Activated CD4-positive, alpha-beta T cell treated with anti-CD3 and anti-CD28 coated beads for 36 hours (primary cell): ENCODE measurements at regions not wholly inside any gene's neighbourhood (a gene's known extent, or its start where the extent isn't known, plus 50 kb on each side); places are given as distances from the start of the nearest gene placed in this dataset.

Experiments
- ATAC-seq: fragments of 200-7000 bp; cut with Tn5 transposase; one replicate; pipeline ENCODE4 v1.10.0; 2021; ENCODE audit warnings: mild to moderate bottlenecking, moderate library complexity
- CTCF ChIA-PET: fragments of 350-600 bp; sonication (Branson Sonifier 250); formaldehyde crosslinking; loops from one replicate; lab custom pipeline; 2021; ENCODE audit warnings: antibody characterized with exemption; lab: Charles Lee
- POLR2A ChIA-PET: fragments of 350-600 bp; sonication (Branson Sonifier 250); formaldehyde crosslinking; loops from one replicate; lab custom pipeline; 2021; ENCODE audit warnings: antibody characterized with exemption, inconsistent platforms; lab: Charles Lee
- DNase-seq: peaks from one replicate; pipeline ENCODE4 v3.0.0-alpha.2; 2020
- H3K27ac Mint-ChIP-seq: one replicate; pipeline ENCODE4 v1.8.0; 2021; ENCODE audit warnings: mixed read lengths
- H3K27me3 Mint-ChIP-seq: one replicate; pipeline ENCODE4 v1.8.0; 2021; ENCODE audit warnings: mixed read lengths
- H3K36me3 Mint-ChIP-seq: one replicate; pipeline ENCODE4 v1.8.0; 2021; ENCODE audit warnings: low read depth, mixed read lengths
- H3K4me1 Mint-ChIP-seq: one replicate; pipeline ENCODE4 v1.8.0; 2021; ENCODE audit warnings: mixed read lengths
- H3K4me3 Mint-ChIP-seq: one replicate; pipeline ENCODE4 v1.8.0; 2021; ENCODE audit warnings: mild to moderate bottlenecking, moderate library complexity, mixed read lengths
- H3K9me3 Mint-ChIP-seq: one replicate; pipeline ENCODE4 v1.8.0; 2021; ENCODE audit warnings: low read depth, mixed read lengths
- intact Hi-C, 2 experiments: fragments of 100-400 bp; cut with DNase I in 1 of 2; cut with micrococcal nuclease in 1 of 2; formaldehyde crosslinking; loops; one replicate each; pipeline versions ENCODE4 v1.14.2 to v1.15.1; 2022 to 2024; cut with DNase I, micrococcal nuclease

DNA sequence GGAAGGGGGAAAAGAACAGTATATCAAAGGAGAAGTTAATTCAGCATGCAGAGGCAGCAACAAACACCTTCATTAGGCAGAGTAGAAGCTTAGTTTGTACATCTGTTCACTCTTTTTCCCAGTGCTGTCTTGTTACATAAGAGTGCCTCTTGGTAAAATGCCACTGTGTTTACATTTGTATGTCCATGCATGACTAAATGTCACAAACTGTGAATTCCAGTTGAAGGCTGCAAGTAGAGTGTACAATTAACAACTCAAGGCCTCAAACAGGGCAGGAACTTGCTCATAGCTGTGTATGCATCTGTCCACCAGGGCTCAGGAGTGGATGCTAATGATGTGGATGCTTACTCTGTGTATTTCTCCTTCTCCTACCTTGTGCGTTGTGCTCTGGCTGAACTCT is 214.2 kb upstream of the TPM1 start:
- ATAC-seq = no peak
- intact Hi-C loops = no loop called here
- H3K36me3 Mint-ChIP-seq = no peaks in the 10 kb centered on the region
- H3K27ac Mint-ChIP-seq = no peak overlapping the region
- POLR2A ChIA-PET = no interaction called here
- H3K4me3 Mint-ChIP-seq = no peak overlapping the region
- no peak for DNase-seq
- H3K4me1 Mint-ChIP-seq = no peaks in the 10 kb centered on the region
- H3K27me3 Mint-ChIP-seq = no peaks in the 10 kb centered on the region
- CTCF ChIA-PET = interaction anchor here (0.5 to 0.6 kb wide), 3 partner anchors 28 to 326 kb away, joined by 3 read pairs; no protein-coding TSS in a partner anchor
- H3K9me3 Mint-ChIP-seq = no peaks in the 10 kb centered on the region

DNA sequence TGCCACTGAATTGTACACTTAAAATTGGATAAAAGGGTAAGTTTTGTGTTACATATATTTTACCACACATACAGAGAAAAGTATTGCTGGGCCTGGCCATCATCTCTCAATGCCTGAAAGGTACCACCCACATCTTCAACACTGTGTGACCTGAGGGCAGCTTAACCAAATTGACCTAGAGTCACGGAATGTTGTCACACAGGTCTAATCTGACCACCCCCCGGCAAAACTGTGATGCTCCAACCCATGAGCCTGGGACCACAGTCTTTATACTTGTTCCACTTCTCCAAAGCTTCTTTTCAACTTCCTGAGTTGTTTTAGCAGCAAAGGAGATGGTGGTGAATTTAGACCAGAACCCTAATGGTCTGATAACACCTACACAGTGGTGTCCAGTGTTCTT is 210.3 kb upstream of the TPM1 start:
- Mint-ChIP-seq H3K27ac (no peak overlapping the region), H3K36me3 (no peaks in the 10 kb centered on the region), H3K4me1 (no peaks in the 10 kb centered on the region), H3K4me3 (no peak overlapping the region), H3K27me3 (no peaks in the 10 kb centered on the region), H3K9me3 (no peaks in the 10 kb centered on the region)
- intact Hi-C loops = no loop called here
- ATAC-seq (no peak), DNase-seq (no peak)
- ChIA-PET POLR2A (no interaction called here), CTCF (interaction anchor here (0.9 kb wide), 1 partner anchor 91 kb away, joined by 3 read pairs; no protein-coding TSS in a partner anchor)

DNA sequence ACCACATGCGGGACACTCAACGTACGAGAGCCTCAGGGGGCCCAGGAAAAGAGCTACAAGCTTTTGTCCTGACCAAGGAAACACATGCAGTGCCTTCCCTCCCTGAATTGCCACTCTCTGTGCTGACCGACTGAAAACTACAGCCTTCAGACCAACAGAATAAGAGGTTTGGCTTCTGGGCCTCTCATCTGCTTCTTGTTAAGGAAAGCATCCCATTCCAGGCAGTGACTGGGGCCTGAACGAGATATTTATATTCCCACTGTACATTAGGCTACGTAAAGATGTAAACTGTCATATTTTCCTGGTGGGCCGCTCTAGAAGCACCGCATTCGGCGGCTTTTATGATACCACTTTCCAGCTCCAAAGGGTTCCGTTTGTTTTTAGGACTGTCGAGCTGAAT is 208.9 kb upstream of the TPM1 start:
- Mint-ChIP-seq H3K4me3 (no peak overlapping the region), H3K27me3 (no peaks in the 10 kb centered on the region), H3K36me3 (no peaks in the 10 kb centered on the region), H3K9me3 (no peaks in the 10 kb centered on the region), H3K27ac (no peak overlapping the region), H3K4me1 (no peaks in the 10 kb centered on the region)
- ChIA-PET CTCF (no interaction called here), POLR2A (no interaction called here)
- ATAC-seq (no peak), DNase-seq (no peak)
- intact Hi-C loops = no loop called here

DNA sequence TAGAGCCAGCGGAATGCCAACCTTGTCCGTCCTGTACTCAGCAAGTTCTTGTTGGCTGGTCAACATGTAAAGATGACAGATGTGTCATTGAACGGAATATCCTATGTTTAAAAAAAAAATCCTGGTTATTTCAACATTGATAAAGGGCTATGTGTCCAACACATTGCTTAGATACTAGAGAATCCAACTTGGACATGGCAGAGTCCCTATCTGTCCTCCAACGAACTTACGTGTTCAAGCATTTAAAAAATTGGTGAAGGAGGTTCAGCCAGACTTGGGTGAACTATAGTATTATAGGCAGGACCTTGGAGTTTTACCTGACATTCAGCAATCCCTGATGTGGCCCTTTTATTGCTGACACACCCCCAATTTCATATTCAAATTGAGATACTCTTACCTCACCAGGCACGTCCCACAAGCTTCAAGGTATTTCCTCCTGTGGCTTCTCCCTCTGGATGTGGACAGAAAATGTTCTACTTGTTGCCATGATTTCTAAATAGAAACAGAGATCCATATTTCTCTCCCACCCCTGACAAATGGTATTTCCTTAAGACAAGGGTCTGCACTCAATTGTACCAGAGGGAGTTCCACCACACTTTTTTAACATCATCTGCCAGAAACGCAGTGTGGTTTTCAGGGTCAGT is 207.7 kb upstream of the TPM1 start:
- H3K4me1 Mint-ChIP-seq = no peaks in the 10 kb centered on the region

DNA sequence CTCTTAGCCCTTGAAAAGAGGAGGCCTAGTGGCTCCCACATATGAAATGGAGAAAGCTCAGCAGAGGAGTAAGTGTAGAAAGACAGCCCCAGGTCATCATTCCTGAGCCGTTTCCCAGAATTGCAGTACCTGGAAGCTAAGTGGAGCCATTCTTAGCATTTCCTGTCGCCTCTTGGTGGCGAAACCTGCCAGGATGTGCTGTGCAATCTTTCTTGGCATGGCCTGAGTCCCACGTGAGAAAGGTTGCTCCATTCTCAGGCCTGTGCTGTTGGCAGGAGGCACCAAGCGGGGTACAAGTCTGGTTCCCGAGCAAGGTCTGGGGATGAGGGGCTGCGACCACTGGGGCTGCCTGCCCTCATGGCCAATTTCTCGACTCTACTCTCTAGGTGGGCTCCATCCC is 207.2 kb upstream of the TPM1 start:
- Mint-ChIP-seq H3K4me1 (no peaks in the 10 kb centered on the region), H3K27me3 (no peaks in the 10 kb centered on the region), H3K9me3 (no peaks in the 10 kb centered on the region), H3K27ac (no peak overlapping the region), H3K4me3 (no peak overlapping the region), H3K36me3 (no peaks in the 10 kb centered on the region)
- ATAC-seq (no peak), DNase-seq (no peak)
- POLR2A ChIA-PET = no interaction called here
- CTCF ChIA-PET = no interaction called here
- intact Hi-C loops = no loop called here

More for the DNA sequence above, 207.7 kb upstream of the TPM1 start:
- no peaks in the 10 kb centered on the region for H3K27me3 Mint-ChIP-seq
- ChIA-PET POLR2A (no interaction called here), CTCF (no interaction called here)
- H3K9me3 Mint-ChIP-seq = no peaks in the 10 kb centered on the region
- DNase-seq (no peak), ATAC-seq (no peak)
- no peak overlapping the region for H3K27ac Mint-ChIP-seq
- H3K4me3 Mint-ChIP-seq = no peak overlapping the region
- no peaks in the 10 kb centered on the region for H3K36me3 Mint-ChIP-seq
- intact Hi-C loops = no loop called here

DNA sequence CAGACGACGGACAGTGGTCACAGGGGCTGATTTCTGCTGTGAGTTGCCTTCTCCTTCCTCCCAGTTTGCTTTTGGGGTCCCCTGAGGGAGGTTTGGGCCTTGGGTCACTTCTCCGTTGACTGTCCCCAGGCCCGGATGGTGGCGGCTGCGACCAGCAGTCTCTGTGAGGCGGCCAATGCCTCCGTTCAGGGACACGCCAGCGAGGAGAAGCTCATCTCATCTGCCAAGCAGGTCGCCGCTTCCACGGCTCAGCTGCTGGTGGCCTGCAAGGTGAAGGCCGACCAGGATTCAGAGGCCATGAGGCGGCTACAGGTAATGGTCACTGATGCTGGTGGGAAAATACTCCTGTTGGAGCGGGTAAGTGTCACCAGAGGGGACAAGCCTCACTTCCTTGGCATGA is 206.8 kb upstream of the TPM1 start:
- POLR2A ChIA-PET = no interaction called here
- H3K9me3 Mint-ChIP-seq = no peaks in the 10 kb centered on the region
- H3K27me3 Mint-ChIP-seq = no peaks in the 10 kb centered on the region
- intact Hi-C loops = no loop called here
- H3K4me1 Mint-ChIP-seq = no peaks in the 10 kb centered on the region
- CTCF ChIA-PET = no interaction called here
- ATAC-seq (no peak), DNase-seq (no peak)
- H3K27ac Mint-ChIP-seq = no peak overlapping the region
- H3K4me3 Mint-ChIP-seq = no peak overlapping the region
- H3K36me3 Mint-ChIP-seq = no peaks in the 10 kb centered on the region

DNA sequence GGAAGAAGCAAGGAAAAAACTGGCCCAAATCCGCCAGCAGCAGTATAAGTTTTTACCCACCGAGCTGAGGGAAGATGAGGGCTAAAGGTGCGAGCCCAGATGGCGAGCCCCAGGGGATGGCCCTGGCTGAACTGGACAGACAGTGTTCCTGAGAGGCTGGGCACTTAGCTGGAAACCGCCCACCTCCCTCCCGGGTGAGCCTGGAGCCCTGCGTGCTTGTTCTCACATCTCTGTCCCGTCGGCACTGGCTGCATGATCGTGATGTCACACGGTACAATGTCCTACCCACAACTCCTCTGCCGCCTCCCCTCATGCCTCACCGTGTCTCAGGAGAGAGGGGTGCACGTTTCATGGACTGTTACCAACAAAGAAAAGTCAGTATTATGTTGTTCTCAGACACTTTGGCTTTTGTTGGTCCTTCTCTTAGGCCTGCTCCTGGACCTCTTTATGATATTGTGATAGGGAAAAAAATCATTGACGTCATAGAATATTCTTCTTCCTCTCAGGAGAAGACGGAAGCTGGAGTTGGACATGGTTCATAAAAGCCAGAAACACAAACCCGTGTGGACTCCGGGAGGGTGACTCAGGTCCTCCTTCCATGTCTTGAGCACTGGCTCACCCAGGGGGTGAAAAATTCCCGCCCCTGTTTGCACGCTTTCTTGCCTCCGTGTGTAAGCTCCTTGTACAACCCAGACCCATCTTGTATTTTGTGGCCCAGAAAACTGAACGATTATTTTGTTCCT is 201.8 kb upstream of the TPM1 start:
- Mint-ChIP-seq H3K27me3 (no peaks in the 10 kb centered on the region), H3K4me1 (no peaks in the 10 kb centered on the region), H3K4me3 (no peak overlapping the region), H3K9me3 (no peaks in the 10 kb centered on the region), H3K36me3 (no peaks in the 10 kb centered on the region), H3K27ac (no peak overlapping the region)
- intact Hi-C loops = loop anchor here in 1 of 2 experiments (10.0 kb wide), 1 partner anchor 254 kb away; no protein-coding TSS in a partner anchor
- CTCF ChIA-PET = interaction anchor here (0.6 to 1.0 kb wide), 2 partner anchors 10 to 743 kb away, joined by 4 read pairs; no protein-coding TSS in a partner anchor
- ATAC-seq (no peak), DNase-seq (no peak)
- POLR2A ChIA-PET = no interaction called here

DNA sequence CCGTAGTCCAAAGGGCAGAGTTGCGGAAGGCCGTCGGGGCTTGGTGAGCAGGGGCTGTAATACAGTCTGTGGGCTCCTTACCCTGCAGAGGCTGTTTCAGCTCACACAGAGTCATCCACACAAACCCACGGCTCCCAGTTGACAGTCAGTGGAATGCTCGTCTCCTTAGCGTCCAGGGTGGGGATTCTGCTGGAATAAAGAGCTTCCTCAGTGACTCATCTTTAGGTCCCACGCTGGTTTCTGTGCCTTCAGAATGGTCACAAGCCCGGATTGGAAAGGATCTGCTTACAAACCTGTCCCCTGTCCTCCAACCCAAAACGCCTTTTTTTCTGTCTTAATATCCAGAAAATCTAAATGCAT is 201.3 kb upstream of the TPM1 start:
- H3K9me3 Mint-ChIP-seq = no peaks in the 10 kb centered on the region
- H3K4me1 Mint-ChIP-seq = no peaks in the 10 kb centered on the region
- ChIA-PET POLR2A (no interaction called here), CTCF (no interaction called here)
- H3K4me3 Mint-ChIP-seq = no peak overlapping the region
- no peak for ATAC-seq
- intact Hi-C loops = loop anchor here in 1 of 2 experiments (10.0 kb wide), 1 partner anchor 254 kb away; no protein-coding TSS in a partner anchor
- H3K27me3 Mint-ChIP-seq = no peaks in the 10 kb centered on the region
- no peak overlapping the region for H3K27ac Mint-ChIP-seq
- DNase-seq = no peak
- H3K36me3 Mint-ChIP-seq = no peaks in the 10 kb centered on the region

DNA sequence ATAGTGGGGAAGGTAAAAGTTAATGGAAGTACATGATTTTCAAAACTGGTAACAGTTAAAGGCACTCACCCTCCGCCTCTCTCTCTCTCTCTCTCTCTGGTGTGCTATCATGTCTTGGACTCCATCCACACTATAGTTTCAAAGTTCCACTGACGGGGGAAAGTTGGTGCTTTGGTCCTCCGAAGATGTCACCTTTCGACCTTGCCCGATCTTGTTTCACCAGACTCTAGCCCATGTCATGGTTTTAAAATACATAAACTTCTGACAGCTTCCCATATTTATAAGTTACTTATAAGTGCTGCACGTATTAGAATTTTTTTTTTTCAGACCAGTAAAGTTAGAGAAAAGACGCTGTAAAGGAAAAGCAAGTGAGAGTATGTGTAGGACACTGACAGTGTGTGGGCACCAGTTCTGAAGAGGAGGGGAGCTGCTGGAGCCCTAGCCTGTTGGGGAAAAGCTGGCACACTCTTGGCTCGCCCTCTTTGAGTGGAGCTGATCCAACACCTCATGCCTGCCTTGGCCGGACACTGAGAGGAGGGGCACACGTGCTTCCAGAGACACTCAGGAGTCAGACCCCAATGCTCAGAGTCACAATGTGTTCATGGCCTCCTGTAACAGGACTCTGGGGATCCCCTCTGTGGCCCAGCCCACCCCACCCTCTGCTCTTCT is 200.5 kb upstream of the TPM1 start:
- ChIA-PET POLR2A (interaction anchor here (0.8 kb wide), 1 partner anchor 100 kb away, joined by 3 read pairs; no protein-coding TSS in a partner anchor), CTCF (interaction anchor here (1.2 kb wide), 1 partner anchor 11 kb away, joined by 5 read pairs; no protein-coding TSS in a partner anchor)
- no peak for DNase-seq
- Mint-ChIP-seq H3K4me3 (no peak overlapping the region), H3K36me3 (no peaks in the 10 kb centered on the region), H3K27ac (no peak overlapping the region), H3K9me3 (no peaks in the 10 kb centered on the region), H3K4me1 (no peaks in the 10 kb centered on the region), H3K27me3 (no peaks in the 10 kb centered on the region)
- intact Hi-C loops = loop anchor here in 1 of 2 experiments (1.0 to 10.0 kb wide), 2 partner anchors 32 to 253 kb away; no protein-coding TSS in a partner anchor
- no peak for ATAC-seq

DNA sequence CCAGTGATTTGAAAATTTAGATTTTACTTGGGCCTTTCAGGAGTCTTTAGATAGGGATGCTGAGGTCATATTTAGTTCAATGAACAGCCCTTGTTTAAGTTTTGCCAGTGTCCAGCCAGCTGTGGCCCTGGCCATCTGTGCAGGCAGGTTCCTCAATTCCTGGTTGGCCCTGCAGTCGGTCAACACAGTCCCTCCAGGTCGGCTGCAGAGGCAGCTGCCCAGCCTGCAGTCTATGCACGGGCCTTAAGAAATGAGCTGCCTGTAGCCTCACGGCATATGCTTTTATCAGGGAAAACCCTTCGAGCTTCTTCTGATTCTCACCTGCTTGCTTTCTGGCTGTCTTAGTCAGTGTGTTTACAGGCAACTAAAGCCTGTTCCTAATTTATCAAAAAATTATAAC is 199.2 kb upstream of the TPM1 start:
- POLR2A ChIA-PET = no interaction called here
- no peak for ATAC-seq

DNA sequence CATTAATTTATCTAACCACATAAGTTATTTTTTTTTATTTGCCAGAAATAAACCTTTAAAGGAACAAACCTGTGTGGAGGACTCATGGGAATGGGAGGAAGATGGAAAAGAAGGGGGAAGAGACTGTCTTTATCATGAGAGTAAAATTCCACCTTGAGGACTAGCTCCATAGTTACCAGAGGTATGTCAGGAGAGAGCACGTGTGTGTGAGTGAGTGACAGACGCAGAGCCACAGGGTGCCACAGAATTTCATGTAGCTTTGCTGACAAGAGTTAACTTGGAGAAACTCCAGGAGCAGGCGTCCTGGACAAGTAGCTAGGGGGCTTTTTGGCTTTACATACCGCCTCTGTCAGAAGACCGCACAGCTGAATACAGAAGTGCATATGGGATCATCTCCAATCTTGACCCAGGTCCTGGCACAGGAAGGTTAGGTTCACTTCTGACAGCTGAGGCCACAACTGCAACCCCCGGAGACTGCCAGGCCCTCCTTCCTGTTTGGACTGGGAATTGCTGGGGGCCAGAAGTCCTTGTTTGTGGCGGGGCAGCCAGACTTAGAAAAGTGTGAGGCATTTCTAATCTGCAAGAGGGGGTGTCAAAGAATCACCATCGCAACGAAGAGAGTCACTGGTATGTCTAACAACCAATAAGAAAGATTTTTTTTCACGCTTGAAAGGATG is 197.8 kb upstream of the TPM1 start:
- Mint-ChIP-seq H3K27me3 (peaks cover 5% of the 10 kb centered on the region), H3K4me1 (no peaks in the 10 kb centered on the region), H3K36me3 (no peaks in the 10 kb centered on the region), H3K9me3 (no peaks in the 10 kb centered on the region), H3K4me3 (no peak overlapping the region), H3K27ac (no peak overlapping the region)
- POLR2A ChIA-PET = no interaction called here
- CTCF ChIA-PET = interaction anchor here (1.0 to 1.2 kb wide), 3 partner anchors 32 to 240 kb away, joined by 3 to 4 read pairs (median 3); no protein-coding TSS in a partner anchor
- no peak for DNase-seq
- intact Hi-C loops = loop anchor here in 1 of 2 experiments (10.0 kb wide), 1 partner anchor 250 kb away; no protein-coding TSS in a partner anchor
- ATAC-seq = no peak

More for the DNA sequence above, 199.2 kb upstream of the TPM1 start:
- Mint-ChIP-seq H3K4me1 (no peaks in the 10 kb centered on the region), H3K36me3 (no peaks in the 10 kb centered on the region), H3K9me3 (no peaks in the 10 kb centered on the region), H3K27me3 (peaks cover under 1% of the 10 kb centered on the region), H3K27ac (no peak overlapping the region), H3K4me3 (no peak overlapping the region)
- intact Hi-C loops = loop anchor here in 1 of 2 experiments (10.0 kb wide), 1 partner anchor 251 kb away; no protein-coding TSS in a partner anchor
- CTCF ChIA-PET = interaction anchor here (0.8 kb wide), 1 partner anchor 64 kb away, joined by 3 read pairs; no protein-coding TSS in a partner anchor
- DNase-seq = no peak
